Suprapubic skin (tissue), 4 donors: ENCODE measurements at regions not wholly inside any gene's neighbourhood (a gene's known extent, or its start where the extent isn't known, plus 50 kb on each side); places are given as distances from the start of the nearest gene placed in this dataset.
"Not testable (repeated sequence)": the region's sequence is repeated elsewhere in the genome, so short reads cannot be mapped to it uniquely, and the experiment has no call there.

Experiments used
- DNase-seq, 2 donors: peaks; one replicate each; pipeline ENCODE4 v3.0.0-alpha.2; 2019; ENCODE audit warnings: low spot score in 2 of 2
- H3K27ac ChIP-seq: fragments of 200-600 bp; sonication (generic); one replicate; pipeline ENCODE4 v1.5.1; 2019
- H3K27me3 ChIP-seq: fragments of 200-600 bp; sonication (generic); one replicate; pipeline ENCODE4 v1.5.1; 2019
- H3K36me3 ChIP-seq: fragments of 200-600 bp; sonication (generic); one replicate; pipeline ENCODE4 v1.5.1; 2019
- H3K4me1 ChIP-seq: fragments of 200-600 bp; sonication (generic); one replicate; pipeline ENCODE4 v1.5.1; 2019
- H3K4me3 ChIP-seq: fragments of 200-600 bp; sonication (generic); one replicate; pipeline ENCODE4 v1.5.1; 2019; ENCODE audit warnings: mild to moderate bottlenecking
- H3K9me3 ChIP-seq: fragments of 200-600 bp; sonication (generic); one replicate; pipeline ENCODE4 v1.5.1; 2019
- EP300 ChIP-seq: sonication (generic); formaldehyde crosslinking; IDR thresholded peaks from one replicate; pipeline ENCODE4 v1.6.1; 2017; ENCODE audit warnings: antibody characterized with exemption
- POLR2A ChIP-seq, 2 donors: fragments of 450-650 bp; IDR thresholded peaks; one replicate each; pipeline ENCODE4 v1.6.1; 2017; ENCODE audit warnings: antibody characterized with exemption in 2 of 2, mild to moderate bottlenecking in 2 of 2, moderate library complexity in 2 of 2
- POLR2AphosphoS5 ChIP-seq, 3 donors: sonication (generic); formaldehyde crosslinking; IDR thresholded peaks; one replicate each; pipeline ENCODE4 v1.6.1; 2017; ENCODE audit warnings: antibody characterized with exemption in 3 of 3
- WGBS: methylation state at CpG from one replicate; pipeline ENCODE4 v1.1.5; 2018; 5-methylcytosine and 5-hydroxymethylcytosine counted together
- TF ChIP-seq, protein P1 (sequence below), 2 donors: fragments of 200-600 bp in 1 of 2; fragments of 450-650 bp in 1 of 2; sonication (generic) in 1 of 2; IDR thresholded peaks; one replicate each; pipeline ENCODE4 v1.5.1; 2016 to 2019; ENCODE audit warnings: antibody characterized with exemption in 2 of 2, mild to moderate bottlenecking in 1 of 2, moderate library complexity in 1 of 2

DNA sequence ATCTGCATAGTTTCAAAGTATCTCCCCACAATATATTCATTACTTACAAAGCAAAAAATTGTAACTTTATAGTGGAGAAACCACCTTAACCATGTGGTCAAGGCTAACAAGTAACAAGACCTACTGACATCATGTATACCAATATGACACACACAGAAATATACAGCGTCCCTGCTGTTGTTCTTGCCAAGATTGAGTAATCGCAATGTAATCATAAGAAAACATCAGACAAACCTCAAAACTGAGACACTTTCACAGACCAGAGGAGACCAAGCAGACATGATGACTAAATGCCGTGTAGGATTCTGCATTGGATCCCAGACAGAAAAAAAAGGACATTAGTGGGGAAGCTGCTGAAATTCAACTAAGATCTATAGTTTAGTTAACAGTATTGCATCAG is 123.0 kb downstream of the ACAA2 start:
- no peaks in the 10 kb centered on the region for H3K4me1 ChIP-seq
- no peak overlapping the region for H3K4me3 ChIP-seq
- no peak overlapping the region for H3K27ac ChIP-seq
- TF ChIP-seq POLR2A (IDR thresholded peaks at IDR 0.05) (no peak), POLR2AphosphoS5 (IDR thresholded peaks at IDR 0.05) (no peak), EP300 (no peak)
- TF ChIP-seq, protein P1, sequence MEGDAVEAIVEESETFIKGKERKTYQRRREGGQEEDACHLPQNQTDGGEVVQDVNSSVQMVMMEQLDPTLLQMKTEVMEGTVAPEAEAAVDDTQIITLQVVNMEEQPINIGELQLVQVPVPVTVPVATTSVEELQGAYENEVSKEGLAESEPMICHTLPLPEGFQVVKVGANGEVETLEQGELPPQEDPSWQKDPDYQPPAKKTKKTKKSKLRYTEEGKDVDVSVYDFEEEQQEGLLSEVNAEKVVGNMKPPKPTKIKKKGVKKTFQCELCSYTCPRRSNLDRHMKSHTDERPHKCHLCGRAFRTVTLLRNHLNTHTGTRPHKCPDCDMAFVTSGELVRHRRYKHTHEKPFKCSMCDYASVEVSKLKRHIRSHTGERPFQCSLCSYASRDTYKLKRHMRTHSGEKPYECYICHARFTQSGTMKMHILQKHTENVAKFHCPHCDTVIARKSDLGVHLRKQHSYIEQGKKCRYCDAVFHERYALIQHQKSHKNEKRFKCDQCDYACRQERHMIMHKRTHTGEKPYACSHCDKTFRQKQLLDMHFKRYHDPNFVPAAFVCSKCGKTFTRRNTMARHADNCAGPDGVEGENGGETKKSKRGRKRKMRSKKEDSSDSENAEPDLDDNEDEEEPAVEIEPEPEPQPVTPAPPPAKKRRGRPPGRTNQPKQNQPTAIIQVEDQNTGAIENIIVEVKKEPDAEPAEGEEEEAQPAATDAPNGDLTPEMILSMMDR (IDR thresholded peaks at IDR 0.05), result no peak
- no peaks in the 10 kb centered on the region for H3K27me3 ChIP-seq
- DNase-seq, result no peak
- no peaks in the 10 kb centered on the region for H3K36me3 ChIP-seq
- WGBS, result 66% methylated on average over 3 of the region's 3 CpGs
- H3K9me3 ChIP-seq, result no peaks in the 10 kb centered on the region

DNA sequence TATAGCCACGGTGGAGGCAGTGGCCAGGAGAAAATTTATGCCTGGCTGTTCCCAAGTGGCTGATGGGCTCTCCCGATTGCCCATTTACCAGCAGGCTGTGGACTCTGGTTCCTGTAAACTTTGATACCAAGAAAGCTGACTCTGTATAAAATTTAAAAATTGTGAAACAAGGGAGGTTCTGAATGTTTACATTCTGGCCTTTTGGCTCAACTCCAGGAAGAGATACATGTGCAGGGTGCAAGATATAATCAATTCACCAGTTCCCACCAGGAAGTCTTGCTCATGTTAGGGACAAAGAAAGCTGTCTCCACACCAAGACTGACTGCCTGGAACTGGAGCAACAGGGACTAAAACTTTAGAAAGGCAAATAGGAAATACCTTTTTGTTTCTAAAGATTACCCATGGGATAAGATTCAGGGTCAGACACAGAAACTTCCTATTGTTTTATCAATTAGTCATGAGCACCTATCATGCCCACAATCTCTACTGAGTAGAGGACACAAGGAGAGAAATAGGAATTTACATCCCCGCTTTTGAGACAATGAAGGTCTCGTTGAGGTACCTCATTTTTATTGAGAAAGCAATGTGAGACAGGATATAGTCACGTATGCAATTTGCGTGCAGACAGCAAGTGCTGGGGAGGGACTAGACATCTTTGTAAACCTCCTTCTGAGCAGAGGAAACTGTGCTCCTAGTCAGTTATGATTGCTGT is 123.5 kb downstream of the LIPG start:
- Histone ChIP-seq H3K4me1 (no peaks in the 10 kb centered on the region), H3K4me3 (no peak overlapping the region), H3K9me3 (no peaks in the 10 kb centered on the region), H3K27me3 (no peaks in the 10 kb centered on the region), H3K27ac (no peak overlapping the region), H3K36me3 (no peaks in the 10 kb centered on the region)
- TF ChIP-seq, protein P1 (IDR thresholded peaks at IDR 0.05), result no peak
- TF ChIP-seq EP300 (no peak), POLR2AphosphoS5 (IDR thresholded peaks at IDR 0.05) (no peak), POLR2A (IDR thresholded peaks at IDR 0.05) (no peak)
- DNase-seq, result no peak
- WGBS, result 74% methylated on average over 6 of the region's 6 CpGs

DNA sequence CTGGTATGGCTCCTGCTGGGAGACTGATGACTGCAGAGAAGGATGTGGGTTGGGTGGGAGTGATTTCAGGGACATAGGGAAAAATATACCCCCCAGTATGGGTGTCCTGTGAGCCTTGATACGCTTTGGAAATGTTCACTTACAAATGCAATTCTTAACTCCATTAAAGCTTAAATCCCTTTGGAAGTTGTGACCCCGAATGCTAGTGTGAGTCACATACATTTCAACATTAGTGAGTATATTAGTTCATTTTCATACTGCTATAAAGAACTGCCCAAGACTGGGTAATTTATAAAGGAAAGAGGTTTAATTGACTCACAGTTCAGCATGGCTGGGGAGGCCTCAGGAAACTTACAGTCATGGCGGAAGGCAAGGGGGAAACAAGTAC is 120.9 kb downstream of the LIPG start:
- not testable (repeated sequence) for H3K4me3 ChIP-seq, DNase-seq, H3K9me3 ChIP-seq, H3K27ac ChIP-seq, H3K36me3 ChIP-seq, H3K4me1 ChIP-seq, H3K27me3 ChIP-seq
- WGBS, result 100% methylated on average over 3 of the region's 3 CpGs

DNA sequence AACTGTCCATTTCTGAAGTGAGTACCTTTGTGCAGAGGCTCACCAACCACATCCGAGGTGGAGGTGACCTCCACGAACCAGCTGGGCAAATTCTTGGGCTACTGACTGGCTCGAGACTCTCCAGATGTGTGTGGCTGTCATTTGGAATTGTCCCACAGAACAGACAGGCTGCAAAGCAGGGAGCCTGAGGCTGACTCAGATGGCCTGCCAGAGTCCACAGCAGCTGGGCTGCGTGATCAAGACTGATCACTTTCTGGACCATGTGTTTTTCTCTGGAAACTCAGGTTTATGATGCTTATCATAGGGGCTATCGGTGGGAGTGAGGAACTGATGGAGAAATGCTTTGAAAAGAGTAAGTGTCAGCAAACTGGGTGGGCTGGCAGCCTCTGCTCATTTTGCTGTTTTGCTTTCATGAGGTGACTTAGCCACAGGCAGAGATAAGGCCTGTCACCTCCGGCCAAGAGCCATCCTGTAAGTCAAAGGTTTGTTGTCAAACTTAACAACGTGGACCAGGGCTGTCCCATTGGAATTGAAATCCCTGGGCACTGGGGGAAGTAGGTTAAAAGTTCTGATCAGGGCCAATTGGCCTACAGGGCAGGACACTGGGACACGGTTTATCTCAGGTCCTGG is 120.4 kb downstream of the LIPG start:
- 78% methylated on average over 7 of the region's 8 CpGs for WGBS
- no peak for DNase-seq
- H3K4me1 ChIP-seq, result no peaks in the 10 kb centered on the region
- H3K9me3 ChIP-seq, result no peaks in the 10 kb centered on the region
- H3K27me3 ChIP-seq, result no peaks in the 10 kb centered on the region
- TF ChIP-seq, protein P1 (IDR thresholded peaks at IDR 0.05), result no peak
- no peak for TF ChIP-seq EP300
- no peak for TF ChIP-seq POLR2AphosphoS5 (IDR thresholded peaks at IDR 0.05)
- TF ChIP-seq POLR2A (IDR thresholded peaks at IDR 0.05), result no peak
- no peaks in the 10 kb centered on the region for H3K36me3 ChIP-seq
- no peak overlapping the region for H3K27ac ChIP-seq
- H3K4me3 ChIP-seq, result no peak overlapping the region

DNA sequence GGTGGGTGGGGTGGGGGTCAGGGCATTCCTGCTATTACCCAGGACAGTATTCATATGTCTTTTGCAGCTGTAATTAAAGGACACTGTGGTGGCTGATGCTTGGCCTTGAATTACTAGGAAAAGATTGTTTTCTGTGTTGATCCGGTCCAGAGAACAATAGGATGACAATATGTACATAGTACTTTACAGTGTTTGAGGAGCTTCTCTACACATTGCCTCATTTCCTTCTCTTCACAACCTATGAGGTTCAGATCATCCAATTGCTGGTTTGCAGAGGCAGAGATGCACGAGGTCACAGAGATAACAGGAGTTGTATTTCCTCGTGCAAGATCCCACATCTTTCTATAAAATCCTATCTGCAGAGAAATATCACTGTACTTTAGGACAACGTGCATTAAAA is 119.5 kb downstream of the LIPG start:
- TF ChIP-seq, protein P1 (IDR thresholded peaks at IDR 0.05), result no peak
- TF ChIP-seq EP300 (no peak), POLR2A (IDR thresholded peaks at IDR 0.05) (no peak), POLR2AphosphoS5 (IDR thresholded peaks at IDR 0.05) (no peak)
- no peak for DNase-seq

More for the DNA sequence above, 119.5 kb downstream of the LIPG start:
- WGBS, result 93% methylated on average over 4 of the region's 4 CpGs
- Histone ChIP-seq H3K4me1 (no peaks in the 10 kb centered on the region), H3K27ac (no peak overlapping the region), H3K36me3 (no peaks in the 10 kb centered on the region), H3K27me3 (no peaks in the 10 kb centered on the region), H3K4me3 (no peak overlapping the region), H3K9me3 (no peaks in the 10 kb centered on the region)
